Activated CD4-positive, alpha-beta memory T cell treated with anti-CD3 and anti-CD28 coated beads, Interleukin-2, amount 10 ng/mL, durations not matched to agents 7 days and 5 days (primary cell): ENCODE measurements at regions not wholly inside any gene's neighbourhood (a gene's known extent, or its start where the extent isn't known, plus 50 kb on each side); places are given as distances from the start of the nearest gene placed in this dataset.
"Not testable (repeated sequence)": the region's sequence is repeated elsewhere in the genome, so short reads cannot be mapped to it uniquely, and the experiment has no call there.

Source experiments
- CTCF ChIA-PET: fragments of 350-600 bp; sonication (Branson Sonifier 250); formaldehyde crosslinking; loops from one replicate; lab custom pipeline; 2021; ENCODE audit warnings: antibody characterized with exemption, inconsistent platforms; lab: Charles Lee
- POLR2A ChIA-PET: fragments of 350-600 bp; sonication (Branson Sonifier 250); formaldehyde crosslinking; loops from one replicate; lab custom pipeline; 2021; ENCODE audit warnings: antibody characterized with exemption; lab: Charles Lee
- DNase-seq: peaks from one replicate; pipeline ENCODE4 v3.0.0-alpha.2; 2020
- H3K27ac Mint-ChIP-seq: one replicate; pipeline ENCODE4 v1.8.0; 2021; ENCODE audit warnings: mild to moderate bottlenecking, mixed read lengths
- H3K27me3 Mint-ChIP-seq: one replicate; pipeline ENCODE4 v1.8.0; 2021; ENCODE audit warnings: mixed read lengths
- H3K36me3 Mint-ChIP-seq: one replicate; pipeline ENCODE4 v1.8.0; 2021; ENCODE audit warnings: low read depth, mixed read lengths
- H3K4me1 Mint-ChIP-seq: one replicate; pipeline ENCODE4 v1.8.0; 2021; ENCODE audit warnings: mixed read lengths
- H3K4me3 Mint-ChIP-seq: one replicate; pipeline ENCODE4 v1.8.0; 2021; ENCODE audit warnings: mild to moderate bottlenecking, mixed read lengths
- H3K9me3 Mint-ChIP-seq: one replicate; pipeline ENCODE4 v1.8.0; 2021; ENCODE audit warnings: mixed read lengths

GRCh38 chr17:27090450-27091042 lies 203.4 kb upstream of the WSB1 start:
- DNase-seq, CTCF ChIA-PET, H3K9me3 Mint-ChIP-seq, H3K4me3 Mint-ChIP-seq, H3K27me3 Mint-ChIP-seq, H3K4me1 Mint-ChIP-seq, POLR2A ChIA-PET, H3K36me3 Mint-ChIP-seq, H3K27ac Mint-ChIP-seq: not testable (repeated sequence)

DNA sequence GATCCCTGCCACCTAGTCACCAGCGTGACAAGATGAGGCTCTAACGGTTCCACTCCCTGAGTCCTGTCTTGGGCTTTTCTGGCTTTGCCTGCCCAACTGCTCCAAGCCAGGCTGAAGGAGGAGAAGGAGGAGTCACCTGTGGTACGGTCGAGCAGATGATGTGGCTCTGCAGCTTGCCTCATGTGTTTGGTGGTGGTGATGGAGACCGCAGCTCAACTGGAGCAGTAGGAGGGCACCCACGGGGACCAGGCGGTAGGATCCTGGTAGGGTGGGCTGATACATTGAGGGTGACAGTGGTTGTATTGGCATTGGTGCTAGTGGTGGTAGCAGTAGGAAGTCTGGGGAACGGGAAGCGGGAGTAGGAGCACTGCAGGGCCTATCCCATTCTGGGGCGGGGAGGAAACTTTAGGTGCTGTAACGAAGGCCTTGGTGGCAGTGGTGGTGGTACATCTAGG lies 202.8 kb upstream of the WSB1 start:
- DNase-seq = no peak
- peaks cover 3% of the 10 kb centered on the region for H3K9me3 Mint-ChIP-seq
- H3K4me1 Mint-ChIP-seq = no peaks in the 10 kb centered on the region
- H3K27me3 Mint-ChIP-seq = peaks cover 2% of the 10 kb centered on the region
- H3K4me3 Mint-ChIP-seq = no peak overlapping the region
- ChIA-PET POLR2A (no interaction called here), CTCF (no interaction called here)
- H3K36me3 Mint-ChIP-seq = no peaks in the 10 kb centered on the region
- H3K27ac Mint-ChIP-seq = no peak overlapping the region

- POLR2A ChIA-PET, H3K27ac Mint-ChIP-seq, H3K27me3 Mint-ChIP-seq, H3K4me1 Mint-ChIP-seq, DNase-seq, H3K4me3 Mint-ChIP-seq, H3K9me3 Mint-ChIP-seq, CTCF ChIA-PET, H3K36me3 Mint-ChIP-seq: not testable (repeated sequence)
These were observed 199.7 kb upstream of the WSB1 start for GRCh38 chr17:27094179-27094578.

DNA sequence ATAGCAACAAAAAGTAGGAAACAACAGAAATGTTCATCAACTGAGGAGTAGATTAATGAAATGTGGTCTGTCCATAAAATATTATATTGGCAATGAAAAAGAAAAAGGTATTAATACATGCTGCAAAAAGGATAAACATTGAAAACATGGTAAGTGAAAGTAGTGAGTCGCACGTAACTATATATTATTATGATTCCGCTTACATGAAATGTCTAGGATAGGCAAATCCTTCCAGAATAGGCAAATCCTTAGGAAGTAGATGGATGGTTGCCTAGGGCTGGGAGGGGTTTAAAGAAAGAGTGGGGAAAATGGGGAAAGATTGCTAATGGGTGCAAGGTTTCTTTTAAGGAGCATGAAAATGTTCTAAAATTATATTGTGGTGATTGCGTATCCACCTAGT lies 198.1 kb upstream of the WSB1 start:
- H3K27me3 Mint-ChIP-seq, H3K4me1 Mint-ChIP-seq, POLR2A ChIA-PET, H3K4me3 Mint-ChIP-seq, CTCF ChIA-PET, H3K9me3 Mint-ChIP-seq, H3K27ac Mint-ChIP-seq, H3K36me3 Mint-ChIP-seq, DNase-seq: not testable (repeated sequence)

- DNase-seq, CTCF ChIA-PET, H3K27ac Mint-ChIP-seq, H3K36me3 Mint-ChIP-seq, H3K9me3 Mint-ChIP-seq, H3K27me3 Mint-ChIP-seq, H3K4me3 Mint-ChIP-seq, H3K4me1 Mint-ChIP-seq, POLR2A ChIA-PET: not testable (repeated sequence)
These were observed 194.6 kb upstream of the WSB1 start for GRCh38 chr17:27099266-27099665.

- POLR2A ChIA-PET = not testable (repeated sequence)
These were observed 189.2 kb upstream of the WSB1 start for GRCh38 chr17:27104605-27105221.

DNA sequence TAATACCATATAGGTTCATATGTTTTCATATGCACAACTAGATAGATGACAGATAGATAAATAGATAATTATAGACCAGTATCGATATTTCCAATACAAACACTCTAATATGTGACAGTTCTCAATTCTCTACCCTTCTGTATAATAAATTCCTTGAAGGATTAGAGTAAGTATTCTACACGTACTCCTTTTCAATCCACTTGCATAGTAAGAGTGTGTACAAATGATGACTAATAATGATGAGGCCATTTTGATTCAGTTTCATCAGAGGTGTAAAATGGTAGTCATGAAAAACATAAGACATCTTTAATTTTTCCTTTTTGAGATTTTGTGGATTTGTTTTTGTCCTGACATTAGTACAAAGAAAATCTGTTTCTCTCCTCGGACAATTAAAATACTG lies 188.3 kb upstream of the WSB1 start:
- H3K27ac Mint-ChIP-seq = no peak overlapping the region
- H3K27me3 Mint-ChIP-seq = no peaks in the 10 kb centered on the region
- CTCF ChIA-PET = no interaction called here
- POLR2A ChIA-PET = no interaction called here
- H3K36me3 Mint-ChIP-seq = no peaks in the 10 kb centered on the region
- H3K9me3 Mint-ChIP-seq = no peaks in the 10 kb centered on the region
- DNase-seq = no peak
- no peaks in the 10 kb centered on the region for H3K4me1 Mint-ChIP-seq
- no peak overlapping the region for H3K4me3 Mint-ChIP-seq

More at GRCh38 chr17:27104605-27105221, 189.2 kb upstream of the WSB1 start:
- H3K36me3 Mint-ChIP-seq, H3K27ac Mint-ChIP-seq, H3K4me3 Mint-ChIP-seq, CTCF ChIA-PET, DNase-seq, H3K27me3 Mint-ChIP-seq, H3K9me3 Mint-ChIP-seq, H3K4me1 Mint-ChIP-seq: not testable (repeated sequence)

DNA sequence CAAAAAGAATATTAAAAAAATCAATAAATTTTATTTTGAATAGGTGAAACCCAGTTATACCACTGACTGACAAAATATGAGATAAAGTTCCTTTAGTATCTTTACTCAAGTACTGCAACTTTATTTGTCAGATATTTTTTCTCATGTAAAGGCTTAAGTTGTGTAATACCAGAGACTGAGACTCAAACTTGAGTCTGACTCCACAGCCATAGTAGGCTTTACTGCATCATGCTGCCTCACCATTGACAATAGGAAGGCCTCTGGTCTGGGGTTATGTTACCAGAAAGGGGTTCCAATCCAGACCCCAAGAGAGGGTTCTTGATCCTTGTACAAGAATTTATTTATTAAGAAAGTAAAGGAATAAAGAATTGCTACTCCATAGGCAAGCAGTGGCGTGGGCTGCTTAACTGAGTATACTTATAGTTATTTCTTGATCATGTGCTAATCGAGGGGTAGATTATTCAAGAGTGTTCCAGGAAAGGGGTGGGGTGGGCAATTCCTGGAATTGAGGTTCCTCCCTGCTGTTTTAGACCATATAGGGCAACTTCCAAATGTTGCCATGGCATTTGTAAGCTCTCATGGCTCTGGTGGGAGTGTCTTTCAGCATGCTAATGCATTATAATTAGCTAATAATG lies 187.4 kb upstream of the WSB1 start:
- DNase-seq = no peak
- no peaks in the 10 kb centered on the region for H3K4me1 Mint-ChIP-seq
- no peak overlapping the region for H3K4me3 Mint-ChIP-seq
- H3K36me3 Mint-ChIP-seq = no peaks in the 10 kb centered on the region
- no peaks in the 10 kb centered on the region for H3K27me3 Mint-ChIP-seq
- H3K9me3 Mint-ChIP-seq = no peaks in the 10 kb centered on the region
- ChIA-PET CTCF (no interaction called here), POLR2A (no interaction called here)
- H3K27ac Mint-ChIP-seq = no peak overlapping the region

- no peaks in the 10 kb centered on the region for H3K4me1 Mint-ChIP-seq
- H3K27ac Mint-ChIP-seq = no peak overlapping the region
- DNase-seq = no peak
- H3K9me3 Mint-ChIP-seq = no peaks in the 10 kb centered on the region
- POLR2A ChIA-PET = no interaction called here
- CTCF ChIA-PET = no interaction called here
- no peak overlapping the region for H3K4me3 Mint-ChIP-seq
- H3K27me3 Mint-ChIP-seq = peaks cover under 1% of the 10 kb centered on the region
- no peaks in the 10 kb centered on the region for H3K36me3 Mint-ChIP-seq
These were observed 186.9 kb upstream of the WSB1 start for GRCh38 chr17:27106982-27107360.

DNA sequence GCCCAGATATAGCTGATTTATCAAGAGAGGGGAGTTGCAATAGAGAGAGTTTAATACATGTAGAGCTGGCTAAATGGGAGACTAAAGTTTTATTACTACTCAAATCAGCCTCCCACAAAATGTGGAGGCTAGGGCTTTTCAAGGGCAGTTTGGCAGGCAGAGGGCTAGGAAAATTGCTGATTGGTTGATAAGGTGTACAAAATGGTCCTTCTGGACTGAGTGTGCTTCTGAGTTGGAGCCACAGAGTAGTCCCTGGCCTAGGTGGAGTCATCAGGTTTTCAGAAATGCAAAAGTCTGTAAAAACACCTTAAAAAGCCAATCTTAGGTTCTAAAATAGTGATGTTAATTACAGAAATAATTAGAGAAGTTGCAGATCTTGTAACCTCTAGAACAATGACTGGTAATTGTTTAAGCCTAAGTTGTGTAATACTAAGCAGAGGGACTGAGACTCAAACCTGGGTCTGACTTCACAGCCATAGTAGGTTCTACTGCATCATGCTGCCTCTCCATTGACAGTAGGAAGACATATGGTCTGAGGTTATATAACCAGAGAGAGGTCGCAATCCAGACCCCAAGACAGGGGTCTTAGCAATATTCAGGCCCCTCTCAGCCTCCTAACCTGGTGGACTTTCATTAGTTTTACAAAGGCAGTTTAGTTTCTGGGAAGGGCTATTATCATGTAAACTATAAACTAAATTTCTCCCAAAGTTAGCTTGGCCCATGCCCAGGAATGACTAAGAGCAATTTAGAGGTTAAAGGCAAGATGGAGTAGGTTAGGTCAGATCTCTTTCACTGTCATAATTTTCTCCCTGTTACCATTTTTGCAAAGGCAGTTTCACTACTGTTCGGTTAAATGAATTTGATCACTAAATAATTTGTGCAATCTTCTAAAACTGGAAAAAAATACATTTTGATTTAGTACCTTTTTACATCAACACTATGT lies 186.3 kb upstream of the WSB1 start:
- POLR2A ChIA-PET, H3K4me1 Mint-ChIP-seq, H3K27ac Mint-ChIP-seq, H3K27me3 Mint-ChIP-seq, CTCF ChIA-PET, H3K4me3 Mint-ChIP-seq, H3K9me3 Mint-ChIP-seq, H3K36me3 Mint-ChIP-seq, DNase-seq: not testable (repeated sequence)

GRCh38 chr17:27109346-27109745 lies 184.6 kb upstream of the WSB1 start:
- no peak overlapping the region for H3K27ac Mint-ChIP-seq
- no peak overlapping the region for H3K4me3 Mint-ChIP-seq
- H3K9me3 Mint-ChIP-seq = no peaks in the 10 kb centered on the region
- ChIA-PET CTCF (no interaction called here), POLR2A (no interaction called here)
- no peaks in the 10 kb centered on the region for H3K4me1 Mint-ChIP-seq
- DNase-seq = no peak
- H3K36me3 Mint-ChIP-seq = no peaks in the 10 kb centered on the region
- peaks cover 2% of the 10 kb centered on the region for H3K27me3 Mint-ChIP-seq

DNA sequence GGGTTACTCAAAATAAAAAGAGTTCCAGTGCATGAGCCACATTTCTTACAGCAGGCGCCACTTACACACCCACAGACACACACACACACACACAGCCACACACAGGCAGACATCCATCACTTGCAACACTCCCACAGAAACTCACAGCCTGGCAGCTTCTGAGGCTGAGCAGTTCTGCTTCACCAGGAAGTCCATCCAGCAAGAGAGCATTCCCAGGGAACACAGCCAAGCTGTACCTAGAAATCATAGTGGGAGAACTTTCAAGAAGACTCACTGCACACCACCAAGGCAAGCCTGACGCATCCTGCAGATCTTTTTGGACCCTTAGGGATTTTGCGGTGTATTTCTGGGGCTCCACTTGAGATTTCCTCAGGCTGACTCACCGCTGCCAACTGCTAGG lies 140.9 kb upstream of the WSB1 start:
- Mint-ChIP-seq H3K4me3 (no peak overlapping the region), H3K36me3 (no peaks in the 10 kb centered on the region), H3K27me3 (no peaks in the 10 kb centered on the region), H3K27ac (no peak overlapping the region), H3K4me1 (no peaks in the 10 kb centered on the region), H3K9me3 (no peaks in the 10 kb centered on the region)
- ChIA-PET POLR2A (no interaction called here), CTCF (no interaction called here)
- no peak for DNase-seq

- Mint-ChIP-seq H3K27ac (no peak overlapping the region), H3K9me3 (no peaks in the 10 kb centered on the region), H3K4me3 (no peak overlapping the region), H3K36me3 (no peaks in the 10 kb centered on the region), H3K4me1 (no peaks in the 10 kb centered on the region), H3K27me3 (no peaks in the 10 kb centered on the region)
- ChIA-PET CTCF (no interaction called here), POLR2A (no interaction called here)
- no peak for DNase-seq
These were observed 138.0 kb upstream of the WSB1 start for GRCh38 chr17:27155866-27156265.
